Mammary epithelial cell (primary cell): ENCODE measurements at regions not wholly inside any gene's neighbourhood (a gene's known extent, or its start where the extent isn't known, plus 50 kb on each side); places are given as distances from the start of the nearest gene placed in this dataset.

ENCODE experiments used
- EZH2 ChIP-seq: IDR thresholded peaks from 2 replicates; pipeline ENCODE4 v1.6.1; 2012; ENCODE audit warnings: low read length, inconsistent platforms, borderline replicate concordance
- TF ChIP-seq, protein P1 (sequence below), 2 donors: IDR thresholded peaks in 1 of 2; conservative IDR thresholded peaks in 1 of 2; 2 replicates each; pipeline ENCODE4 v1.5.1; 2011 to 2012; ENCODE audit warnings: inconsistent platforms in 2 of 2, low read length in 2 of 2, mild to moderate bottlenecking in 2 of 2, control low read depth in 1 of 2, low read depth in 1 of 2; ENCODE audit not compliant: insufficient read depth in 1 of 2; ENCODE audit errors: extremely low read depth in 1 of 2

GRCh38 chr4:126445596-126445995 lies 1130.8 kb downstream of the FAT4 start:
- TF ChIP-seq, protein P1, sequence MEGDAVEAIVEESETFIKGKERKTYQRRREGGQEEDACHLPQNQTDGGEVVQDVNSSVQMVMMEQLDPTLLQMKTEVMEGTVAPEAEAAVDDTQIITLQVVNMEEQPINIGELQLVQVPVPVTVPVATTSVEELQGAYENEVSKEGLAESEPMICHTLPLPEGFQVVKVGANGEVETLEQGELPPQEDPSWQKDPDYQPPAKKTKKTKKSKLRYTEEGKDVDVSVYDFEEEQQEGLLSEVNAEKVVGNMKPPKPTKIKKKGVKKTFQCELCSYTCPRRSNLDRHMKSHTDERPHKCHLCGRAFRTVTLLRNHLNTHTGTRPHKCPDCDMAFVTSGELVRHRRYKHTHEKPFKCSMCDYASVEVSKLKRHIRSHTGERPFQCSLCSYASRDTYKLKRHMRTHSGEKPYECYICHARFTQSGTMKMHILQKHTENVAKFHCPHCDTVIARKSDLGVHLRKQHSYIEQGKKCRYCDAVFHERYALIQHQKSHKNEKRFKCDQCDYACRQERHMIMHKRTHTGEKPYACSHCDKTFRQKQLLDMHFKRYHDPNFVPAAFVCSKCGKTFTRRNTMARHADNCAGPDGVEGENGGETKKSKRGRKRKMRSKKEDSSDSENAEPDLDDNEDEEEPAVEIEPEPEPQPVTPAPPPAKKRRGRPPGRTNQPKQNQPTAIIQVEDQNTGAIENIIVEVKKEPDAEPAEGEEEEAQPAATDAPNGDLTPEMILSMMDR (conservative IDR thresholded peaks at IDR 0.05 in 1 of 2, IDR thresholded peaks at IDR 0.05 in 1 of 2; ENCODE audit: extremely low read depth in 1 of 2, insufficient read depth in 1 of 2, low read depth in 1 of 2, low read length in 2 of 2), result no peak
- TF ChIP-seq EZH2, result no peak
